T-helper 2 cell (primary cell): ENCODE measurements at regions not wholly inside any gene's neighbourhood (a gene's known extent, or its start where the extent isn't known, plus 50 kb on each side); places are given as distances from the start of the nearest gene placed in this dataset.
"Not testable (repeated sequence)": the region's sequence is repeated elsewhere in the genome, so short reads cannot be mapped to it uniquely, and the experiment has no call there.

ENCODE experiments used
- DNase-seq, 5 experiments: peaks; one replicate each; pipeline versions ENCODE4 v3.0.0 to v3.0.0-alpha.2; 2012 to 2022

GRCh38 chr3:192968901-192969300 is 51.2 kb upstream of the MB21D2 start:
- not testable (repeated sequence) for DNase-seq

- no peak for DNase-seq
Measured at GRCh38 chr3:192980632-192981031, 63.0 kb upstream of the MB21D2 start.

GRCh38 chr3:192986379-192986778 is 68.7 kb upstream of the MB21D2 start:
- DNase-seq: no peak

- no peak for DNase-seq
Measured at GRCh38 chr3:192991356-192991755, 73.7 kb upstream of the MB21D2 start.

GRCh38 chr3:192992361-192992760 is 74.7 kb upstream of the MB21D2 start:
- DNase-seq: no peak

GRCh38 chr3:192993411-192993810 is 75.8 kb upstream of the MB21D2 start:
- DNase-seq: peak in 1 of 5 experiments; percentile 30

GRCh38 chr3:193001113-193001512 is 83.5 kb upstream of the MB21D2 start:
- not testable (repeated sequence) for DNase-seq

- DNase-seq: not testable (repeated sequence)
Measured at GRCh38 chr3:193003624-193004023, 86.0 kb upstream of the MB21D2 start.

- no peak for DNase-seq
Measured at GRCh38 chr3:193008654-193009053, 91.0 kb upstream of the MB21D2 start.

- no peak for DNase-seq
Measured at GRCh38 chr3:193010191-193010590, 92.5 kb upstream of the MB21D2 start.

- DNase-seq: no peak
Measured at GRCh38 chr3:193011958-193012357, 94.3 kb upstream of the MB21D2 start.

GRCh38 chr3:193014902-193015301 is 97.2 kb upstream of the MB21D2 start:
- no peak for DNase-seq

GRCh38 chr3:193016437-193016901 is 98.8 kb upstream of the MB21D2 start:
- no peak for DNase-seq

GRCh38 chr3:193021506-193022010 is 103.9 kb upstream of the MB21D2 start:
- DNase-seq: no peak

GRCh38 chr3:193023218-193023617 is 105.6 kb upstream of the MB21D2 start:
- peak in 1 of 5 experiments; percentile 4 for DNase-seq

GRCh38 chr3:193028258-193028657 is 110.6 kb upstream of the MB21D2 start:
- no peak for DNase-seq

- peak in 1 of 5 experiments; percentile 2 for DNase-seq
Measured at GRCh38 chr3:193029800-193030199, 112.1 kb upstream of the MB21D2 start.

GRCh38 chr3:193030276-193030675 is 112.6 kb upstream of the MB21D2 start:
- DNase-seq: no peak

GRCh38 chr3:193031911-193032310 is 114.3 kb upstream of the MB21D2 start:
- no peak for DNase-seq

GRCh38 chr3:193033226-193033780 is 115.6 kb upstream of the MB21D2 start:
- DNase-seq: no peak

- not testable (repeated sequence) for DNase-seq
Measured at GRCh38 chr3:193037828-193038227, 120.2 kb upstream of the MB21D2 start.

- DNase-seq: no peak
Measured at GRCh38 chr3:193039058-193039457, 121.4 kb upstream of the MB21D2 start.

GRCh38 chr3:193040836-193041672 is 123.4 kb upstream of the MB21D2 start:
- DNase-seq: peak in 1 of 5 experiments; percentile 72

GRCh38 chr3:193046371-193046770 is 128.7 kb upstream of the MB21D2 start:
- no peak for DNase-seq
